T-helper 2 cell (primary cell): ENCODE measurements at regions not wholly inside any gene's neighbourhood (a gene's known extent, or its start where the extent isn't known, plus 50 kb on each side); places are given as distances from the start of the nearest gene placed in this dataset.

Experiments used
- DNase-seq, 5 experiments: peaks; one replicate each; pipeline versions ENCODE4 v3.0.0 to v3.0.0-alpha.2; 2012 to 2022

DNA sequence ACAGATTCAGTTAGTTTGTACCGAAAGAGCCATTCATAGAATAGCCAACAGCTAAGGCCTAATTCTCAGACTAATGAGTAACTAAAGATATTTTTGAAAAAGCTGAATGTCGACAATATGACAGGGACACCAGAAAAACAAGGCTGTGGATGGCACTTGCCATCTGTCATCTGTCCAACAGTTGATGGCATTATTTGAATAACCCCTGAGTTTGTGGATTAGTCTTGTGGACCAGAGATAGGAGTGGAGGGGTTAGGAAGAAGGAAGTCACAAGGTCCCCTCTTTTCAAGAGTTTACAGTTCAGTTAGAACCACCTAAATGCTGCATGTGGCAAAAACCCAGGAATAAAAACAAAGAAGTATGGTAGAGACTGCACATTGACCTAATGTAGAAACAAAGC lies 356.5 kb upstream of the DUSP10 start:
- DNase-seq = no peak

DNA sequence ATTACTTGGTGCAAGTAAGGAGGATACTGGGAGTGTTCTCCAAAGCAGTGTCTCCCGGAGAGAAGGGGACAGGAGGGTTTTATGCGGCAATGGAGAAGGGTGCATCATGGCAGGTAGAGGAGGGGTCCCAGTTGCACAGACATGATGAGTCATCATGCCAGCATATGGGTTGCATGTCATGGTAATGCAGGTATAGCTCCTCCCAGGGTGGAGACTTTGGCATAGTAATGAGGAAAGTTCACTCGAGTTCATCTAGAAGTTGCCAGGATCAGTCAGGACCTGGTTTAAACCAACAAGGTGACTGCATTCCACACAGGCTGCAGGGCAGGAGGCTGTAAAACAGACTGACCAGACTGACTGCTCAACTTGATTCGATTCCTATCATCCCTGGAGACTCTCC lies 355.7 kb upstream of the DUSP10 start:
- no peak for DNase-seq

DNA sequence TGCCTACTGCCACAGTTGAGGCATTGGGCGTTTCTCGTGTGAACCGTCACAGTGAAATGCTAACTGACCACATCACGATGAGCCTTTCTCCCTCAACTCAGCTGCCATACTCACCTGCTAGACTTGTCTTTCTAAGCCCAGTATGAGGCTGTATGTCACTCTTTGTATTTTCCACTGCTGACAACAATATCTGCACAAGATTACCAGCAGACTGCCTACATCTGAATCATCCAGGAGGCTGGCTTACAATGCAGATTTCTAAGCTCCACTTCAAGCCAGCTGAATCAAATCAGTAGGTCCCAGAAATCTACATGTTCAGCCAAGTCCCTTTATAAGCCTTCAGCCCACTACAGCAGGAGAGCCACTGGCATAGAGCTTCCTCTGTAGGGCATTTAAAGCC lies 355.0 kb upstream of the DUSP10 start:
- DNase-seq = no peak

DNA sequence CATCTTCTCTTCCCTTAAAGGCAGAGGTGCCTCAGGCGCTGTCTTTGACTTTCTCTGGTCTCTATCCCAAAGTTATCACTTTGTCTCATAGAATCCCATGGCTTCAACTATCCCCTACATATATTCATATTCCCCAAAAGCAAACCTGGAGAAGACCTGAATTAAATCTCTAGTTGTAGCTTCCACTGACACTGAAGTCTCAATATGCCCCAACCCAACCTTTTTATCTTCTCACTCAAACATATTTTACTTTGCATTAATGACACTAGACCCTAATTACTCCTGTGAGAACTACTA lies 354.5 kb upstream of the DUSP10 start:
- no peak for DNase-seq

DNA sequence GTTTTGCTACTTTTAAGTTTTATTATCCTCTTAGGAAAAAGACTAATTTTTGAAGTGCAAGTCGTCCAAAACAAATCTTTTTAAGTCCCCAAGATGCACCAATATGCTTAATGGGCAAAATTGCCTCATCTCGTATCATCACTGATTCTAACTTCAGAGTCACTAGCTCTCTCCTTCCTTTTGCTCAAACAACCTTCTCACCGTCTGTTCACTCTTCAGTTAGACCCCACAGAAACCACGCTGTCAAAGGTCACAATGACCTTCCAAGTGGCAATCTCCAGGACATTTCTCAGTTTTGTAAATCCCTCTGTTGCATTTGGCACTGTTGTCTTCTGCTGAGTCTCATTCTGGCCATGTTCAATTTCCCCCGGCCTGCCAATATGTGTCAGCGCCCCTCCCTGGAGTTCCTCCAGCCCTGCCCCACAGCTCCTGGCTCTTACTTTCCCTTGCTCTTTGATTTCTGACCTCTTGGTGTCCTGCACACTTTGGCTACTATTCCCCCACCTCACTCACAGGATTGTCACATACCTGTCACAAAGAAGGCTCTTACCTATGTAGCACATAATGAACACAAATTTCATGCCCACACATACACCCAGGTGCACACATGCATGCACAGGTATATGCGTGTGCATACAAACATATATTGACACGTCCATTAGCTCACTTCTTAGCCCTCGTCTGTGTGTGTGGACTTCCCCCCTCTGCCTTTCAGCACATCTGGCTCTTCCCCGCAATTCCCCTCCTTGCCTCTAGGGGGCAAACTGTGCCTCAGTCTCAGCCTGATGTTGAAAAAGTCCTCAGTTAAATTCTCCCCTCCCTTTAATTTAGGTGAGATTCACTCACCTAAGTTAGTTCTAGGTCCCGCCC lies 354.0 kb upstream of the DUSP10 start:
- peak in 4 of 5 experiments; percentile 20 to 48 (median 38) for DNase-seq

DNA sequence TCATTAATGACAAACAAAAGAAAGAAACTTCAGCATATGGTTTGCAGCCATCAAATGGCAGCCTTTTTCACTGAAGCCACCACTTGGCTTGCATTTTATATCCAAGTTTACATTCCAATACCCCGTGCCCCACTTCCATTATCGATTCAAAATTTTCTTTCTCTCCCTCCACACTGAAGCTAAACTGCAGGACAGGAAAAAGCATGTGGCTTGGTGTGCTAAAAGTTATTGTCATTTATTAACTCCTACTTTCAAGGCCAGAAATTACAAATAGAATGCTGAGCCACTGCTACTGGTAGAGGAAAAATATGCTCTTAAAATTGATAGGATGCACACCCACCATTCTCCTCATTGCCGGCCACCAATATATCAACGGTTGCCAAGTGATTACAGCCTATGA lies 351.6 kb upstream of the DUSP10 start:
- DNase-seq = no peak

DNA sequence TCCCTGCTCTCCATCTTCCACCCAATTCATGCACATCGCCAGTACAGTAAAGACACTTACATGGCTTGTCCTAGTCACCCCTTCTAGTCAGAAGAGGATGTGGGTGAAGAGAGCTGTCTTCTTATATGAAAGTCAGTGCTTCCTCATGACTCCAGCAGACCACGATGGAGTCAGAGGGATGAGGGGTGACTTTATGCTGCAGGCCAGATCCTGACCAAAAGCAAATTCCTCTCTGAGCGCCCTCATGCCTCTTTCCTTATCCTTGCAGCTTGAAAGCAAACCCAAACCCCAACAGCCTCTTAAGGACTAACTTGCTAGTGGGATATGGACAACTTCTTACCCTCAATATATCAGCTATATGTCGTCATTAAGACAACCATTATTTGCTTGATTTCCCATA lies 348.2 kb upstream of the DUSP10 start:
- no peak for DNase-seq

DNA sequence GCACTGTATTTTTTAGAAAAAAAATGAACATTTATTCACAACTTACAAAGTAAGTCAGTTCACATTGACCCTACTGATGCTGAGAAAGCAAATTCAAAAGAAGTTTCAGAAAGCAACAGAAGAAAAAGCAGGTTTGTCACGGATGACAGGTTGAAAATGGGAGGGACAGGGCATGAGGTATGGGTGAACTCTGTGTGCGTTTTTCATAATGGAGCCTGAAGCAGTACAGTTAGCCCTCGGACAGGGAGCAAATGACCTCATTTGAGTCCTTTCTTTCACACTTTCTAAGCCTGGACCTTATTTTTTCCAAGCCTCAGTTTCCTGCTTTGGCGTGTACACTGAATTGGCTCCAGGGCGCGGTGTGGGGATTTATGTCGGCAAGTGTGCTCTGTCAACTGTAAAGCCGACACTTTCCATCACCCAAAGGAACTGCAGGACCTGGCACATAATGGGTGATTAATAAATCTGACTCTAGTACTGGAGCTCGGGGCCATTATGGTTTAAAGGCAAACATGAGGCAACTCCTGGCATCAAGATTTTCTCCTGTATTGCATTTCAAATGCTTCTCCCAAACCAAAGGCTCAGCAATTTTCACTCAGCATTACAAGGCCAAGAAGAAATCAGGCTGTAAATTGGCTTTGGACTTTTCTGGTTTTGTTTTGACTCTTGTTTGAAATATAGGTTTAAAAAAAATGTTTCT lies 345.5 kb upstream of the DUSP10 start:
- no peak for DNase-seq

DNA sequence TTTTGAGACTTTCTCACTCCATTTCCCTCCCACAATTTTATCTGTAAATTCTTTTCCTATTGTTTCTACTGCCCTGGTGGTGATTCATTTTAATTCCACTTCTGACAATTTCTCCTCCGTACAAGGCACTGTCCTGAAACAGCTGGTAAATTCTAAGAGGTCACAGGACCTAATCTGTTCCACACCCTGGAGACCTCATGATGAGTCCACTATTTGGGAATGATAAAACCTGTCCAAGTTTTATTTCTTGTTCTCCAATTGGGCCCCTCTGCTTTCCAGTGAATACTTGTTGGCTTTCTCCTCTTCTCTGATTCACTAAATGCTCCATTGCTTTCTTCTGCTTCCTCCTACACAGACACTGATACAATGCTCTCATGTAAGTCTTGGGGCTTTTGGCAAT lies 343.1 kb upstream of the DUSP10 start:
- no peak for DNase-seq

DNA sequence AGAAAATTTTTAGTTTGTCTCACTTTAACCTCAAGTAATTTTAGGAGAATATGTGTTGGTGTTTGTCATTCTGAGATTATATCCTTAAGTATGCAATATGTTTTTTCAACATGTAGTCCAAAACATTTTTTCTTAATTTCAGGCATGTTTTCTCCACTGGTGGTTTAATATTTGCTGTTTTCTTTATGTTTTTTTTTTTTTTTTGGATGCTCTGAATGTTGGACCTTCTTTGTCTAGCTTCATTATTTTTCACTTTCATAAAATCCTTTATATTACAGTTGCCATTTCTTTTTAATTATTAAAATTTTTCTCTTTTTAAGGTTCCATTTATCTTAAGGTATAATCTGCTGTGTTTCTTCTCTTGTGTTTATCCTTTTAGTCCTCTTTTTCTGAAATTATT lies 342.2 kb upstream of the DUSP10 start:
- DNase-seq = no peak

DNA sequence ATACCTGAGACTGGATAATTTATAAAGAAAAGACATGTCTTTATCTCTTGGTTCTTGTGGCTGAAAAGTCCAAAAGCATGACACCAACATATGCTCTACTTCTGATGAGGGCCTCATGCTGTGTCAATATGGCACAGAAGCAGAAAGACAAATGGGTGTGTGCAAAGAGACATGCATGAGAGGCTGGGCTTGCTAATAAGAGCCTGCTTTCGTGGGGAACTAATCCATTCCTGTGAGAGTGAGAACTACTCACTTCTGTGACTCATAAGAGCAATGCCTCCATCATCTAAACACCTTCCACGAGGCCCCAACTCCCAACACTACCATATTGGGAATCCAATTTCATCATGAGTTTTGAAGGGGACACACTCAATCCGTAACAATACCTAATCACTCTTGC lies 340.0 kb upstream of the DUSP10 start:
- no peak for DNase-seq

DNA sequence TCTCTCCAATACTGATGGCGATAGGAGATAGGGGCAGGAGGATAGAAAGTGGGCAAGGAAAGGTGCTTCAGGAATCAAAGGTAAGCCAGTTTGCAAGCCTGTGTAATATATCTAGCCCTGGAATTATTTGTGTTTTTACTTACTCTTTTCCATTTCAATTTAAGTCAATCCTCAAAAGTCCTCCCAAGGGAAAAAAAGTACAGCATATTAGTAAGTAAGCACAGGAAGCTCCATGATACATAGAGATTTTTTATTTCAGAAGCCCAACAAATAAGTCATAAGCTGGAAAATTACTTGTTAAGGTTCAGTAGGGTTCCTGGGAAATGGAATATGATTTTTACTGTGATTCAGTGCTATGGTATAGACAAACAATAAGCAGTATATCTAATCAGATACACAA lies 337.7 kb upstream of the DUSP10 start:
- no peak for DNase-seq

DNA sequence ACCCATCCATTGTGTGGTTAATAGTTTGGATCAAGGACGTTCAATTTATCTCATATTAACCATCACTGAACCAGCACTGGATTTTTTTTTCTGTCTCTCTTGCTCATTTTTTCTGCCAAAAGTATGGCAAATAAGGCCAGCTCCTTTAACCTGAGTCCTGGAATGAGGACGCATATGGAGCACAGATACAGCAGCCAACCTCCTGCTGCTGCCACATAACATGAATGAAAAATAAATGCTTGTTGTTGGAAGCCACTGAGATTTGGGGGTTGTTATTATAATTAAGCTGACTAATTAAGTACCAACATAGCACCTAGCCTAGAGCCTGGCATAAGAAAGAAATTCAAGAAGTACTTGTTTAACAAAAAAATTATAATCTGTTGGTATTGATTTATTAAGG lies 335.3 kb upstream of the DUSP10 start:
- DNase-seq = no peak

DNA sequence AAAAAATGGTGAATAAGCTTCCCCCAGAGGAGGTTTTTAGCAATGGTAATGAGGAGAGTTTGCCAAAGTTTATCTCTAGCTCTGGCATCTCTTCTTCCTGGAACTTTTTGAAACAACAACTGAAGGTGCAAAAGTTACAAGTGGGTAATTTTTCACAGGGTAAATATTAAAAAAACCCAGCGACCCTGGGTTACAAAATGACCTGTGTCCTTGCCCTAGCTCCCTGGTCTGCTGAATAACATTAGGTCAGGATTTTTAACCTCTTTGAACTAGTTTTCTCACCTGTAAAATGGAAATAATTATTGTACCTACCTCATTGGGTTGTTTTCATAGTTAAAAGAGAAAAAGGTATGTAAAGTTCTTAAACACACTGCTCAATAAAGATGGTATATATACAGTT lies 332.4 kb upstream of the DUSP10 start:
- DNase-seq = no peak

DNA sequence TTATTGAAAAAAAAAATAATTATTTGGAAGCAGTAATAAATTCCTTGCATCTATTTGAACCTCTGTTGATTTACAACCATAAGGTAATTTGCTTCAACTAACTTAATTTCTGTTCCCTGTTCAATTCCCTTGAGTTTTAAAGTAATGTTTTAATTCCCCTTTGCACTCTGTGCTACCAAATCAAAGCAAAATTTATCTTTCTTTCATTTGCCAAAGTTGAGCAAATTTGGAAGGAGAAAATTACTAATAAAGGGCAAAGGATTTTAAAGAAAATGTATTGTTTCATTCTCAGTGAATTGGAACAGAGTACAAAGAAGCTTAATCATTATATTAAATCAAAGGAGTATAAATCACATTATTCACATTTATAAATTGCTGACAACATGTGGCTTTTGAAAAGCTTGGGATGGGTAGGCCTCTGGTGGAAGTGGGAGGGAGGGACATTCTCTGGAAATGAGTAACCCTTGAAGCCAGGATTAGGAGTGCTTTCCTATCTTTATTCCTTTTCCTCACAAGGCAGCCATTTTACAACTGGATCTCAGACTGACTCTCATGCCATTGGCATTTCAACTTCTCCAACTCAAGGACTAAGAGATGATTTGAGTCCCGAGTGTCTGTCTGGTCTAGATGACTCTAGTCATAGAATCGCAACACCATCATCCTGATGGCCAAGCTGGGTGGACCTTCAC lies 331.6 kb upstream of the DUSP10 start:
- DNase-seq = no peak

DNA sequence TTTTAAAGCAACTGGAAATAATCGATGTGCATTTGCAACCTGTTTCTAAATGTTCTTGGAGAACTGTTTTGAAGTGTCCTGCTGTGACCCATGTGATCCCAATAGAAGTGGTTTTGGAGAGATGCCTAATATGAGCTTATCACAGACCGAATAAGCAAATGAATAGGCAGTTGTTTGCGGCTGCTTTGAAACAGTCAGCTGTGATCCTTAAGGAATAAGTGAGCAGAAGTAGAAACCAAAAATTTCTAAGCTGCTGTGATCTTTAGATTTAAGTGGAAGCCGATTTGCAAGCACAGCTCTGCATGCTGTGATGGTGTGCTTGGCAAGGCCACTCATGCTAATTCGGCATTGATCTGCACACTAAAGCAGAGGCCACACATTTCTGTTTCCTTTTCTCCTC lies 329.5 kb upstream of the DUSP10 start:
- no peak for DNase-seq

DNA sequence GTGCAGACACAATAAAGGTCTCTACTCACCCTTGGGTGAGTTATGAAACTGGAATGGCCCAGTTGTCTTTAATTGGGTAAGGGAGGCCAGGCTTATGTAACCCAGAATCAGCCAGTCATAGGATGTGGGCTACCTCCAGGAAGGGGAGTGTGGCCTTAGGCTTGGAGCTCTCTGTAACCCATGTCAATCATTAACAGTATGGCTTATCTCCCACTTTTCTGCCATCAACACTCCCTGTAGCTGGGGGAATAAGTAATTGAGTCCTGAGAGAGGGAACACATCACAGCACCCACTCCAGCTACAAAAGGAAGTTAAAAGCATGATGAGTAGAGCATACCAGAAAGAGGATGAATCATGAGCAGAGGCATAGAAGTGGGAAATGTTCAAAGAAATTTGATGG lies 327.0 kb upstream of the DUSP10 start:
- no peak for DNase-seq

DNA sequence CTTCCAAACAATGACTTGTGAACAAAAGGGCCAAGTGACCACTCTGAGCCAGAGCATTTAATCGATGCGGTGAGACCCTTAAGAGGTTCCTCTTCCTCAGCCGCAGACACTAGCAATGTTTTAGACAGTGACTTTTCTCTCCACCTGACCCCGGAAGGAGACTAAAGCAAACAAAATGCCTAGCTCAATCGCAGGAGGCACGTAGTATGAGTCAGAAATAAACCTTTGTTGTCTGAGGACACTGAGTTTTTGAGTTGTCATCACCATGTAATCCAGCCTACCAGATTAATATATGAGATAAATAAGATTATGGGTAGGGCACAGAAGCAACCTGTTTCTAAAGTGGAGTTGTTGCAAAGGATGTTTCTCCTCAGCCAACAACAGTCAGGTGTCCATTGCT lies 326.2 kb upstream of the DUSP10 start:
- DNase-seq = no peak

DNA sequence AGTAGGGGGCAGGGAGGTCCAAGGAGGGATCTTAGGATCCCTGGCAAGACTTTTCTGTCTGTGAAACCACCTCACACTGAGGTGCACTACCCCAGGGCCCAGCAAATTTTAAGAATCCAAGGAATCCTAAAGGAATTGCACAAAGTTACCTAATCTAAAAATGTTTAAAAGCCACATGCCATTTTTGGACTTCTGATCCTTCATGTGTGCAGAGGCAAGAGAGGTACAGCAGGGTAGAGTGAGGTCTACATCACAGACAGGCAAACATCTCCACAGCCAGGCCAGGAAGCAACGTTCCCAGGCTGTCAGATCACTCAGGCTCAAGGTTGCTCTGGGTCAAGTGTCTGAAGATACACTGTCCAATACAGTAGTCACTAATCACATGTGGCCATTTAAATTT lies 324.6 kb upstream of the DUSP10 start:
- no peak for DNase-seq

DNA sequence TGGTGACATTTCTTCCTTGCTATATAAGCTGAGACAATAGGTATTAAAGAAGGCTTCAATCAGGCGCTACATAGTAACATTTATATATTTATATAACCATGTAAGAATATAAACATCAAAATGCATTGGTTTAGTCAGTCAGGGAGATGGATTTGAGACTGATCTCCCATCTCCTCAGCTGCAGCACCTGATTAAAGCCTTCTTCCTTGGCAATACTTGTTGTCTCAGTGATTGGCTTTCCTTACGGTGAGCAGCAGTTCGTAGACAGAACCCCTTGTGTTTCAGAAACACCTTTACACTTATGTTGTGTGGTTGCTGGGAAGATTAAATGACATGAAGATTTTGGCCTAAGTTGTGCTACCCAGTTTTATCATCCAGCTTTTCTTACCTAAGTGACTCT lies 323.3 kb upstream of the DUSP10 start:
- DNase-seq = no peak

DNA sequence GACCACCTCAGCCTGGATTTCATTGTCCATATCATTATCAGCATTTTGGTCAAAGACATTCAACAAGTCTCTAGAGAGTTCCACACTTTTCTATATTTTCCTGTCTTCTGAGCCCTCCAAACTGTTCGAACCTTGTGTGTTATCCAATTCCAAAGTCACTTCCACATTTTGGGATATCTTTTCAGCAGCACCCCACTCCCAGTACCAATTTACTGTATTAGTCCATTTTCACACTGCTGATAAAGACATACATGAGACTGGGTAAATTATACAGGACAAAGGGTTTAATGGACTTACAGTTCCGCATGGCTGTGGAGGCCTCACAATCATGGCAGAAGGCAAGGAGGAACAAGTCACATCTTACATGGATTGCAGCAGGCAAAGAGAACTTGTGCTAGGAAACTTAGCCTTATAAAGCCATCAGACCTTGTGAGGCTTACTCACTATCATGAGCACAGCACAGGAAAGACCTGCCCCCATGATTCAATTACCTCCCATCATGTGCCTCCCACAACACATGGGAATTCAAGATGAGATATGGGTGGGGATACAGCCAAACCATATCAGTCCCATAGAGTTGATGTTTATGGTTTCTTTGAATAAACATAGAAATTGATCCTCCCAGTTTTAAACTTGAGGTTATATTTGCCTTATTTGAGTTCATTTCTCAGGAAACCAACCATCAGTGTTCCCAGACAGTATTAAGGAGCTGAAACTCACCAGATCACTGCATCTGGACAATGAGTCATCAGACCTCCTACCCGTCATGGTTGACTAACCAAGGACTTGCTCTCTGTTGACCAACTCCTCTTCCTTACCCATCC lies 322.7 kb upstream of the DUSP10 start:
- DNase-seq = no peak

DNA sequence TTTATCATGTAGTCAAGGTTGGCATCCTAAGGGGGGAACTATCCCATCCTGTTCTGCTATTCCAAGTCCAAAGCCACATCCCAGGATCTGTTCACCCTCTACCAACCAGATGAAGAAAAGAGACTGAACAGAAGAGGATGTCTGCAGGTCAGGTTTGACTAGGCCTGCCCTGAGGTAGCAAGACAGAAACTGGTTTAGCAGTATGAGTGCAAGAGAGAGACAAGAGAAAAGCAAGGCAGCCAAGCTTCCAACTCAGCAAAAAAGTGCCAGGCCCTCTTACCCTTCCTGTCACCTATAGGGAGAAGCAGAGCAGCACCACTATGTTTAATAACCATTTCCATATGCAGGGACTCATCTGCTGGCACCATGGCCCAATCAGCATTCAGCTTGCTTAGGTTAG lies 320.8 kb upstream of the DUSP10 start:
- no peak for DNase-seq

DNA sequence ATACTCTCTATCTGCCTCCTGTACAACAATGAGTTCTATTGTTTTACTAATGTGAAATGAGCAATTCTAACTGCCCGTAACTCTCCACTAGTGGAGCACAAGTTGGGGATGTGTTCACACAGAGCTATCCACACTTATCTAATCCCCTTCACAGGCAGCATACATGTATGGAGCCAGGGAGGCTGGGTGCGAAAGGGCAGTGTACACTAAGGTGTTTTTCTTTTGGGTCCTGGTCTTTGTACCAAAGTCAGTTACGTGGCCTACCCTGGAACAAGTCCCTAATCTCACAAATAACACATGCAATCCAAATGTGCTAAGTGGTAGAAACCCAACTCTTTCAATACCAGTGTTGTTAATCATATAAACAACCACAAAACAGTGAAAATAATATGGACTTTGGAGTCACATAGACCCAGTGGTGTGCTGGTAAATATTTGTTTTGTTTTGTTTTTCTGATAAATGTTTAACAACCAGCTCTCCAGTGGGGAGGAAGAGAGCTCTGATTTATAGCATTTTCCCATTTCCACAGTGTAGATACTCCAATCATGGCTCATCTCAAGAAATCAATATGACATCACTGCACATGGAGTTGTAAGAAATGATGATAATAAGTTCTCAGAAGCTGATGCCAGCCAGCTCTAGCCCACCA lies 319.9 kb upstream of the DUSP10 start:
- DNase-seq = no peak
